ENCODE measurements at regions not wholly inside any gene's neighbourhood (a gene's known extent, or its start where the extent isn't known, plus 50 kb on each side); places are given as distances from the start of the nearest gene placed in this dataset.

GRCh38 chr1:55477953-55478352 lies 262.8 kb upstream of the USP24 start:
- H3K4me1 ChIP-seq (ENCODE audit: control extremely low read depth in 1 of 4, control insufficient read depth in 4 of 4, insufficient read depth in 4 of 4, low read length in 3 of 4): peaks cover 0 to 25% (median 6%) of the 10 kb centered on the region in 4 experiments
- CTCF ChIA-PET: interaction anchor here (1.8 to 5.1 kb wide), 2 partner anchors 13 to 1107 kb away, joined by 7 to 32 read pairs; no protein-coding TSS in a partner anchor
- no peaks in the 10 kb centered on the region for H3K27me3 ChIP-seq (replicated peaks in 2 of 5; ENCODE audit: control insufficient read depth in 4 of 5, insufficient read depth in 5 of 5, low read length in 4 of 5)

GRCh38 chr1:55476445-55477015 lies 261.4 kb upstream of the USP24 start:
- WGBS (ENCODE audit: insufficient coverage): 93% methylated on average over 3 of the region's 6 CpGs
- peaks cover 0 to 25% (median 6%) of the 10 kb centered on the region in 4 experiments for H3K4me1 ChIP-seq (ENCODE audit: control extremely low read depth in 1 of 4, control insufficient read depth in 4 of 4, insufficient read depth in 4 of 4, low read length in 3 of 4)

More at GRCh38 chr1:55477953-55478352, 262.8 kb upstream of the USP24 start:
- Histone ChIP-seq H3K9me3 (ENCODE audit: control extremely low read depth in 1 of 5, control insufficient read depth in 4 of 5, insufficient read depth in 2 of 5, low read depth in 1 of 5, low read length in 4 of 5) (no peaks in the 10 kb centered on the region), H3K4me3 (ENCODE audit: control insufficient read depth in 1 of 7, extremely low read depth in 1 of 7, insufficient read depth in 4 of 7, low read depth in 2 of 7, low read length in 6 of 7) (no peak overlapping the region), H3K27ac (ENCODE audit: insufficient read depth in 1 of 2, low read depth in 1 of 2, low read length in 2 of 2, poor library complexity in 1 of 2, severe bottlenecking in 2 of 2) (no peak overlapping the region), H3K36me3 (ENCODE audit: control insufficient read depth in 4 of 4, insufficient read depth in 4 of 4, low read length in 3 of 4) (no peaks in the 10 kb centered on the region)
- 100% methylated on average over 4 of the region's 4 CpGs for WGBS (ENCODE audit: insufficient coverage)
- DNase-seq: no peak
- POLR2A ChIA-PET: no interaction called here

GRCh38 chr1:55474168-55474786 lies 259.1 kb upstream of the USP24 start:
- Histone ChIP-seq H3K27ac (ENCODE audit: insufficient read depth in 1 of 2, low read depth in 1 of 2, low read length in 2 of 2, poor library complexity in 1 of 2, severe bottlenecking in 2 of 2) (no peak overlapping the region), H3K4me3 (ENCODE audit: control insufficient read depth in 1 of 7, extremely low read depth in 1 of 7, insufficient read depth in 4 of 7, low read depth in 2 of 7, low read length in 6 of 7) (no peak overlapping the region), H3K9me3 (ENCODE audit: control extremely low read depth in 1 of 5, control insufficient read depth in 4 of 5, insufficient read depth in 2 of 5, low read depth in 1 of 5, low read length in 4 of 5) (no peaks in the 10 kb centered on the region), H3K27me3 (replicated peaks in 2 of 5; ENCODE audit: control insufficient read depth in 4 of 5, insufficient read depth in 5 of 5, low read length in 4 of 5) (no peaks in the 10 kb centered on the region), H3K36me3 (ENCODE audit: control insufficient read depth in 4 of 4, insufficient read depth in 4 of 4, low read length in 3 of 4) (no peaks in the 10 kb centered on the region), H3K4me1 (ENCODE audit: control extremely low read depth in 1 of 4, control insufficient read depth in 4 of 4, insufficient read depth in 4 of 4, low read length in 3 of 4) (peaks cover 0 to 25% (median 6%) of the 10 kb centered on the region in 4 experiments)
- CTCF ChIA-PET: interaction anchor here (5.1 kb wide), 1 partner anchor 1110 kb away, joined by 32 read pairs; no protein-coding TSS in a partner anchor
- no CpG with 5 or more reads among the region's 1 CpG for WGBS (ENCODE audit: insufficient coverage)
- POLR2A ChIA-PET: no interaction called here
- DNase-seq: peak in 2 of 3 donors; percentile 17 to 40

More at GRCh38 chr1:55476445-55477015, 261.4 kb upstream of the USP24 start:
- DNase-seq: no peak
- Histone ChIP-seq H3K27ac (ENCODE audit: insufficient read depth in 1 of 2, low read depth in 1 of 2, low read length in 2 of 2, poor library complexity in 1 of 2, severe bottlenecking in 2 of 2) (no peak overlapping the region), H3K27me3 (replicated peaks in 2 of 5; ENCODE audit: control insufficient read depth in 4 of 5, insufficient read depth in 5 of 5, low read length in 4 of 5) (no peaks in the 10 kb centered on the region), H3K9me3 (ENCODE audit: control extremely low read depth in 1 of 5, control insufficient read depth in 4 of 5, insufficient read depth in 2 of 5, low read depth in 1 of 5, low read length in 4 of 5) (no peaks in the 10 kb centered on the region), H3K4me3 (ENCODE audit: control insufficient read depth in 1 of 7, extremely low read depth in 1 of 7, insufficient read depth in 4 of 7, low read depth in 2 of 7, low read length in 6 of 7) (no peak overlapping the region), H3K36me3 (ENCODE audit: control insufficient read depth in 4 of 4, insufficient read depth in 4 of 4, low read length in 3 of 4) (no peaks in the 10 kb centered on the region)
- ChIA-PET POLR2A (interaction anchor here (1.0 kb wide), 1 partner anchor 10 kb away, joined by 3 read pairs; no protein-coding TSS in a partner anchor), CTCF (interaction anchor here (1.7 to 5.1 kb wide), 2 partner anchors 1101 to 1108 kb away, joined by 3 to 32 read pairs; no protein-coding TSS in a partner anchor)

GRCh38 chr1:55473661-55474060 lies 258.5 kb upstream of the USP24 start:
- WGBS (ENCODE audit: insufficient coverage): 100% methylated on average over 1 of the region's 2 CpGs
- H3K9me3 ChIP-seq (ENCODE audit: control extremely low read depth in 1 of 5, control insufficient read depth in 4 of 5, insufficient read depth in 2 of 5, low read depth in 1 of 5, low read length in 4 of 5): no peaks in the 10 kb centered on the region
- H3K27ac ChIP-seq (ENCODE audit: insufficient read depth in 1 of 2, low read depth in 1 of 2, low read length in 2 of 2, poor library complexity in 1 of 2, severe bottlenecking in 2 of 2): no peak overlapping the region
- H3K27me3 ChIP-seq (replicated peaks in 2 of 5; ENCODE audit: control insufficient read depth in 4 of 5, insufficient read depth in 5 of 5, low read length in 4 of 5): no peaks in the 10 kb centered on the region
- DNase-seq: no peak
- ChIA-PET POLR2A (no interaction called here), CTCF (interaction anchor here (0.6 kb wide), 1 partner anchor 1796 kb away, joined by 3 read pairs; no protein-coding TSS in a partner anchor)
- no peaks in the 10 kb centered on the region for H3K36me3 ChIP-seq (ENCODE audit: control insufficient read depth in 4 of 4, insufficient read depth in 4 of 4, low read length in 3 of 4)
- no peak overlapping the region for H3K4me3 ChIP-seq (ENCODE audit: control insufficient read depth in 1 of 7, extremely low read depth in 1 of 7, insufficient read depth in 4 of 7, low read depth in 2 of 7, low read length in 6 of 7)
- H3K4me1 ChIP-seq (ENCODE audit: control extremely low read depth in 1 of 4, control insufficient read depth in 4 of 4, insufficient read depth in 4 of 4, low read length in 3 of 4): peaks cover 0 to 27% (median 6%) of the 10 kb centered on the region in 4 experiments

- WGBS (ENCODE audit: insufficient coverage): 100% methylated on average over 1 of the region's 2 CpGs
- H3K36me3 ChIP-seq (ENCODE audit: control insufficient read depth in 4 of 4, insufficient read depth in 4 of 4, low read length in 3 of 4): no peaks in the 10 kb centered on the region
- H3K27me3 ChIP-seq (replicated peaks in 2 of 5; ENCODE audit: control insufficient read depth in 4 of 5, insufficient read depth in 5 of 5, low read length in 4 of 5): no peaks in the 10 kb centered on the region
- ChIA-PET POLR2A (no interaction called here), CTCF (no interaction called here)
- peaks cover 0 to 27% (median 6%) of the 10 kb centered on the region in 4 experiments for H3K4me1 ChIP-seq (ENCODE audit: control extremely low read depth in 1 of 4, control insufficient read depth in 4 of 4, insufficient read depth in 4 of 4, low read length in 3 of 4)
- no peak overlapping the region for H3K4me3 ChIP-seq (ENCODE audit: control insufficient read depth in 1 of 7, extremely low read depth in 1 of 7, insufficient read depth in 4 of 7, low read depth in 2 of 7, low read length in 6 of 7)
- no peak for DNase-seq
- H3K9me3 ChIP-seq (ENCODE audit: control extremely low read depth in 1 of 5, control insufficient read depth in 4 of 5, insufficient read depth in 2 of 5, low read depth in 1 of 5, low read length in 4 of 5): no peaks in the 10 kb centered on the region
- H3K27ac ChIP-seq (ENCODE audit: insufficient read depth in 1 of 2, low read depth in 1 of 2, low read length in 2 of 2, poor library complexity in 1 of 2, severe bottlenecking in 2 of 2): no peak overlapping the region
Measured at GRCh38 chr1:55472784-55473183, 257.6 kb upstream of the USP24 start.

- H3K36me3 ChIP-seq (ENCODE audit: control insufficient read depth in 4 of 4, insufficient read depth in 4 of 4, low read length in 3 of 4): no peaks in the 10 kb centered on the region
- H3K4me1 ChIP-seq (ENCODE audit: control extremely low read depth in 1 of 4, control insufficient read depth in 4 of 4, insufficient read depth in 4 of 4, low read length in 3 of 4): peaks cover 0 to 27% (median 6%) of the 10 kb centered on the region in 4 experiments
- H3K27me3 ChIP-seq (replicated peaks in 2 of 5; ENCODE audit: control insufficient read depth in 4 of 5, insufficient read depth in 5 of 5, low read length in 4 of 5): no peaks in the 10 kb centered on the region
- H3K27ac ChIP-seq (ENCODE audit: insufficient read depth in 1 of 2, low read depth in 1 of 2, low read length in 2 of 2, poor library complexity in 1 of 2, severe bottlenecking in 2 of 2): no peak overlapping the region
- no CpG with 5 or more reads among the region's 1 CpG for WGBS (ENCODE audit: insufficient coverage)
- ChIA-PET POLR2A (no interaction called here), CTCF (no interaction called here)
- DNase-seq: no peak
- no peaks in the 10 kb centered on the region for H3K9me3 ChIP-seq (ENCODE audit: control extremely low read depth in 1 of 5, control insufficient read depth in 4 of 5, insufficient read depth in 2 of 5, low read depth in 1 of 5, low read length in 4 of 5)
- H3K4me3 ChIP-seq (ENCODE audit: control insufficient read depth in 1 of 7, extremely low read depth in 1 of 7, insufficient read depth in 4 of 7, low read depth in 2 of 7, low read length in 6 of 7): no peak overlapping the region
Measured at GRCh38 chr1:55472115-55472514, 257.0 kb upstream of the USP24 start.

GRCh38 chr1:55468142-55468795 lies 253.1 kb upstream of the USP24 start:
- ChIA-PET POLR2A (no interaction called here), CTCF (no interaction called here)
- Histone ChIP-seq H3K27me3 (replicated peaks in 2 of 5; ENCODE audit: control insufficient read depth in 4 of 5, insufficient read depth in 5 of 5, low read length in 4 of 5) (no peaks in the 10 kb centered on the region), H3K4me1 (ENCODE audit: control extremely low read depth in 1 of 4, control insufficient read depth in 4 of 4, insufficient read depth in 4 of 4, low read length in 3 of 4) (peaks cover 0 to 4% (median 0%) of the 10 kb centered on the region in 4 experiments), H3K4me3 (ENCODE audit: control insufficient read depth in 1 of 7, extremely low read depth in 1 of 7, insufficient read depth in 4 of 7, low read depth in 2 of 7, low read length in 6 of 7) (no peak overlapping the region), H3K9me3 (ENCODE audit: control extremely low read depth in 1 of 5, control insufficient read depth in 4 of 5, insufficient read depth in 2 of 5, low read depth in 1 of 5, low read length in 4 of 5) (no peaks in the 10 kb centered on the region), H3K36me3 (ENCODE audit: control insufficient read depth in 4 of 4, insufficient read depth in 4 of 4, low read length in 3 of 4) (no peaks in the 10 kb centered on the region), H3K27ac (ENCODE audit: insufficient read depth in 1 of 2, low read depth in 1 of 2, low read length in 2 of 2, poor library complexity in 1 of 2, severe bottlenecking in 2 of 2) (no peak overlapping the region)
- no peak for DNase-seq
- WGBS (ENCODE audit: insufficient coverage): 76% methylated on average over 3 of the region's 7 CpGs

Data from common myeloid progenitor, CD34-positive (primary cell).